GM18873 (cell line): ENCODE measurements at regions not wholly inside any gene's neighbourhood (a gene's known extent, or its start where the extent isn't known, plus 50 kb on each side); places are given as distances from the start of the nearest gene placed in this dataset.
"Not testable (repeated sequence)": the region's sequence is repeated elsewhere in the genome, so short reads cannot be mapped to it uniquely, and the experiment has no call there.

Experiments used
- ATAC-seq: cut with Tn5 transposase; IDR thresholded peaks from one replicate; pipeline ENCODE4 v1.9.1; 2021; ENCODE audit warnings: mild to moderate bottlenecking, moderate library complexity, moderate number of reproducible peaks; ENCODE audit not compliant: unreplicated experiment, low FRiP score

- ATAC-seq, result no peak
Measured at GRCh38 chr14:41298328-41298690, 308.4 kb upstream of the LRFN5 start.

- ATAC-seq, result no peak
Measured at GRCh38 chr14:41297576-41298327, 308.9 kb upstream of the LRFN5 start.

- no peak for ATAC-seq
Measured at GRCh38 chr14:41295734-41296133, 310.9 kb upstream of the LRFN5 start.

- no peak for ATAC-seq
Measured at GRCh38 chr14:41289025-41289424, 317.7 kb upstream of the LRFN5 start.

- ATAC-seq, result no peak
Measured at GRCh38 chr14:41285186-41285748, 321.4 kb upstream of the LRFN5 start.

GRCh38 chr14:41280745-41281144 lies 325.9 kb upstream of the LRFN5 start:
- no peak for ATAC-seq

- ATAC-seq, result no peak
Measured at GRCh38 chr14:41277450-41277849, 329.2 kb upstream of the LRFN5 start.

GRCh38 chr14:41257476-41257875 lies 349.2 kb upstream of the LRFN5 start:
- ATAC-seq, result no peak

- no peak for ATAC-seq
Measured at GRCh38 chr14:41235466-41235865, 371.2 kb upstream of the LRFN5 start.

GRCh38 chr14:41230683-41231082 lies 376.0 kb upstream of the LRFN5 start:
- ATAC-seq, result no peak

GRCh38 chr14:41229824-41230223 lies 376.9 kb upstream of the LRFN5 start:
- no peak for ATAC-seq

GRCh38 chr14:41225433-41225832 lies 381.2 kb upstream of the LRFN5 start:
- ATAC-seq, result no peak

GRCh38 chr14:41222581-41222980 lies 384.1 kb upstream of the LRFN5 start:
- no peak for ATAC-seq

- not testable (repeated sequence) for ATAC-seq
Measured at GRCh38 chr14:41214978-41215377, 391.7 kb upstream of the LRFN5 start.

- ATAC-seq, result no peak
Measured at GRCh38 chr14:41201696-41202095, 405.0 kb upstream of the LRFN5 start.

GRCh38 chr14:41187868-41188267 lies 418.8 kb upstream of the LRFN5 start:
- no peak for ATAC-seq

GRCh38 chr14:41171045-41171444 lies 435.6 kb upstream of the LRFN5 start:
- ATAC-seq, result no peak

GRCh38 chr14:41167040-41167439 lies 439.6 kb upstream of the LRFN5 start:
- ATAC-seq, result no peak

GRCh38 chr14:41154143-41154807 lies 452.4 kb upstream of the LRFN5 start:
- ATAC-seq, result no peak

- ATAC-seq, result no peak
Measured at GRCh38 chr14:41146391-41146790, 460.3 kb upstream of the LRFN5 start.

GRCh38 chr14:41144370-41144769 lies 462.3 kb upstream of the LRFN5 start:
- ATAC-seq, result no peak

- ATAC-seq, result no peak
Measured at GRCh38 chr14:41137741-41138140, 468.9 kb upstream of the LRFN5 start.
